ENCODE measurements at regions not wholly inside any gene's neighbourhood (a gene's known extent, or its start where the extent isn't known, plus 50 kb on each side); places are given as distances from the start of the nearest gene placed in this dataset.

DNA sequence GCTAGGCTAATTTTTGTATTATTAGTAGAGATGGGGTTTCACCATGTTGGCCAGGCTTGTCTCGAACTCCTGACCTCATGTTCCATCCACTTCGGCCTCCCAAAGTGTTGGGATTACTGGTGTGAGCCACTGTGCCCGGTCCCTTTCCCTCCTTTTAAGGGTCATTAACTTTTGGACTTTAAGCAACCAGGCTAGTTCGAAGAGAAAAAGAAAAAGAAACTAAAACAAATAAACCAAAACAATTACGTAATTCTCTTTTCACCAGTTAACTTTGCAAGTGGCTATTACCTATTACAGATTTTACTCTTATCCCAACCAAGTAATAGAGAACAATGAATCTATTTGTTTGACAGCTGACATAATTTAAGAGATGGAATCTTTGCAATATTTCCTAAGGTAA is 72.8 kb upstream of the SEMA3C start:
- H3K9me3 ChIP-seq, result peaks cover 0 to 8% of the 10 kb centered on the region in 2 donors
- H3K36me3 ChIP-seq, result no peaks in the 10 kb centered on the region
- no peaks in the 10 kb centered on the region for H3K4me1 ChIP-seq
- H3K27ac ChIP-seq, result no peak overlapping the region
- no peak overlapping the region for H3K4me3 ChIP-seq
- TF ChIP-seq, protein P1, sequence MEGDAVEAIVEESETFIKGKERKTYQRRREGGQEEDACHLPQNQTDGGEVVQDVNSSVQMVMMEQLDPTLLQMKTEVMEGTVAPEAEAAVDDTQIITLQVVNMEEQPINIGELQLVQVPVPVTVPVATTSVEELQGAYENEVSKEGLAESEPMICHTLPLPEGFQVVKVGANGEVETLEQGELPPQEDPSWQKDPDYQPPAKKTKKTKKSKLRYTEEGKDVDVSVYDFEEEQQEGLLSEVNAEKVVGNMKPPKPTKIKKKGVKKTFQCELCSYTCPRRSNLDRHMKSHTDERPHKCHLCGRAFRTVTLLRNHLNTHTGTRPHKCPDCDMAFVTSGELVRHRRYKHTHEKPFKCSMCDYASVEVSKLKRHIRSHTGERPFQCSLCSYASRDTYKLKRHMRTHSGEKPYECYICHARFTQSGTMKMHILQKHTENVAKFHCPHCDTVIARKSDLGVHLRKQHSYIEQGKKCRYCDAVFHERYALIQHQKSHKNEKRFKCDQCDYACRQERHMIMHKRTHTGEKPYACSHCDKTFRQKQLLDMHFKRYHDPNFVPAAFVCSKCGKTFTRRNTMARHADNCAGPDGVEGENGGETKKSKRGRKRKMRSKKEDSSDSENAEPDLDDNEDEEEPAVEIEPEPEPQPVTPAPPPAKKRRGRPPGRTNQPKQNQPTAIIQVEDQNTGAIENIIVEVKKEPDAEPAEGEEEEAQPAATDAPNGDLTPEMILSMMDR (IDR thresholded peaks at IDR 0.05), result no peak
- no peaks in the 10 kb centered on the region for H3K27me3 ChIP-seq
- ATAC-seq, result no peak
- no peak for DNase-seq
- intact Hi-C loops (cut with DNase I), result no loop called here

GRCh38 chr7:80984619-80985018 is 65.8 kb upstream of the SEMA3C start:
- intact Hi-C loops (cut with DNase I), result no loop called here
- no peak overlapping the region for H3K27ac ChIP-seq
- TF ChIP-seq, protein P1 (IDR thresholded peaks at IDR 0.05), result no peak

GRCh38 chr7:80981405-80981804 is 62.6 kb upstream of the SEMA3C start:
- DNase-seq (no peak), ATAC-seq (no peak)
- H3K36me3 ChIP-seq, result no peaks in the 10 kb centered on the region
- H3K27ac ChIP-seq, result no peak overlapping the region
- H3K4me1 ChIP-seq, result no peaks in the 10 kb centered on the region
- peaks cover 0 to 15% of the 10 kb centered on the region in 2 donors for H3K9me3 ChIP-seq
- intact Hi-C loops (cut with DNase I), result no loop called here
- no peak overlapping the region for H3K4me3 ChIP-seq
- TF ChIP-seq, protein P1 (IDR thresholded peaks at IDR 0.05), result no peak
- H3K27me3 ChIP-seq, result no peaks in the 10 kb centered on the region

More at GRCh38 chr7:80984619-80985018, 65.8 kb upstream of the SEMA3C start:
- ATAC-seq, result no peak
- H3K36me3 ChIP-seq, result no peaks in the 10 kb centered on the region
- H3K27me3 ChIP-seq, result no peaks in the 10 kb centered on the region
- H3K4me3 ChIP-seq, result no peak overlapping the region
- no peak for DNase-seq
- no peaks in the 10 kb centered on the region for H3K4me1 ChIP-seq
- peaks cover 0 to 9% of the 10 kb centered on the region in 2 donors for H3K9me3 ChIP-seq

DNA sequence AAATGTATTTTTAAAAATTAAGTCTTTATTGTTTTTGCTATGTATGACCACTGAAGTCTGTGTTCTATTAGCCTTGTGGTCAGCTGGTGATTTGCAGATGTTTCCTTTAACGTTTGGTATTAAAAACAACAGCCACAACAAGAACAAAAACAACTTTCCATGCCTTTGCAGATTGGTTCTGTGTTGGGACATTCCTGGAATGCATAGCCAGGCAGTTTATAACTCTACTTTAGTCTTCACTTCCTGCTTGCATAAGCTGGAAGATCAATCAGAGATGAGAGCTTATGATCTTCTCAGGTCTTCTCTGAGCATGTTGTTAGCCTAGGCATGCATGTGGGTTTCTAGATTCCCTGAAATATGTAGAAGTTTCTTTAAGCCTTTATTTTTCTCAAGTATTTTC is 58.9 kb upstream of the SEMA3C start:
- intact Hi-C loops (cut with DNase I), result no loop called here
- no peak for ATAC-seq
- H3K4me1 ChIP-seq, result no peaks in the 10 kb centered on the region

DNA sequence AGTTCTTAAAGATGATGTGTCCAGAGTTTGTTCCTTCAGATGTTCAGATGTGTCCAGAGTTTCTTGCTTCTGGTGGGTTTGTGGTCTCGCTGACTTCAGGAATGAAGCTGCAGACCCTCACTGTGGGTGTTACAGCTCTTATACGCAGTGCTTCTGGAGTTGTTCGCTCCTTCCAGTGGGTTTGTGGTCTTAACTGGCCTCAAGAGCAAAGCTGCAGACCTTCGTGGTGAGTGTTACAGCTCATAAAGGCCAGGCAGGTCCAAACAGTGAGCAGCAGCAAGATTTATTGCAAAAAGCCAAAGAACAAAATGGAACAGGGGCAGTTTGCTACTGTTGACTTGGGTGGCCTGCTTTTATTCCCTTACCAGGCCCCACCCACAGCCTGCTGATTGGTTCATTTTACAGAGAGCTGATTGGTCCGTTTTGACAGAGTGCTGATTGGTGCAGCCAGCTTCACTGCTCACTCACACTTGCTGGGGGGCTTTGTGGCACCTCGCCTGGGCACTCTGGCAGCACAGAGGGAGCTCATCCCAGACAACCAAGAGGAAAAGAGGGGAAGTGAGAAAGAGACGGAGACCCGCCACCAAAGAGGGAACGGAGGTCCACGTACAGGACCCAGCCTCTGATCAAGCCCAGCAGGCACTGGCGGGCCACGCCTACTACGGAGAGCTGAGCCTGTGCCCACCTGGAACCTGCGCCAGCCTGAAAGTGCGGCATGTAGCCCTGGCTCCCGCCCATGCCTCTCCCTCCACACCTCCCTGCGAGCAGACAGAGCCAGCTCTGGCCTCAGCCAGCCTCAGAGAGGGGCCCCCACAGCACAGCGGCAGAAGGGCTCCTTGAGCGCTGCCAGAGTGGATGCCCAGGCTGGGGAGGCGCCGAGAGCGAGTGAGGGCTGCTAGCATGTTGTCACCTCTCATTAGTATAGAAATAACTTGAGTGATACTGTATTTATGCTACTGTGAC is 55.8 kb upstream of the SEMA3C start:
- Histone ChIP-seq H3K9me3 (peaks cover 0 to 27% of the 10 kb centered on the region in 2 donors), H3K4me1 (no peaks in the 10 kb centered on the region), H3K36me3 (no peaks in the 10 kb centered on the region), H3K27ac (no peak overlapping the region), H3K27me3 (no peaks in the 10 kb centered on the region), H3K4me3 (no peak overlapping the region)
- DNase-seq (no peak), ATAC-seq (no peak)
- intact Hi-C loops (cut with DNase I), result no loop called here
- TF ChIP-seq, protein P1 (IDR thresholded peaks at IDR 0.05), result no peak

More for the DNA sequence above, 58.9 kb upstream of the SEMA3C start:
- TF ChIP-seq, protein P1 (IDR thresholded peaks at IDR 0.05), result no peak
- no peaks in the 10 kb centered on the region for H3K27me3 ChIP-seq
- H3K4me3 ChIP-seq, result no peak overlapping the region
- DNase-seq, result no peak
- H3K36me3 ChIP-seq, result no peaks in the 10 kb centered on the region
- peaks cover 0 to 28% of the 10 kb centered on the region in 2 donors for H3K9me3 ChIP-seq
- no peak overlapping the region for H3K27ac ChIP-seq

All from left lung (tissue), 4 donors.